Activated naive CD4-positive, alpha-beta T cell treated with anti-CD3 and anti-CD28 coated beads, Interleukin-2, amount 50 U/mL, for 72 hours (primary cell): ENCODE measurements at regions not wholly inside any gene's neighbourhood (a gene's known extent, or its start where the extent isn't known, plus 50 kb on each side); places are given as distances from the start of the nearest gene placed in this dataset.

Source experiments
- ATAC-seq, 2 donors: fragments of 150-1000 bp; cut with Tn5 transposase; 2 replicates each; pipeline ENCODE4 v1.10.0; 2021; ENCODE audit warnings: mild to moderate bottlenecking in 2 of 2, moderate library complexity in 2 of 2
- DNase-seq, 2 donors: peaks; one replicate each; pipeline ENCODE4 v3.0.0; 2021 to 2022; ENCODE audit warnings: low spot score in 2 of 2
- H3K27ac Mint-ChIP-seq, 2 donors: one replicate each; pipeline ENCODE4 v1.8.0; 2022; ENCODE audit warnings: mild to moderate bottlenecking in 2 of 2, mixed read lengths in 2 of 2
- H3K36me3 Mint-ChIP-seq, 2 donors: one replicate each; pipeline ENCODE4 v1.8.0; 2022; ENCODE audit warnings: mixed read lengths in 2 of 2
- H3K9me3 Mint-ChIP-seq, 2 donors: one replicate each; pipeline ENCODE4 v1.8.0; 2022; ENCODE audit warnings: mixed read lengths in 2 of 2

DNA sequence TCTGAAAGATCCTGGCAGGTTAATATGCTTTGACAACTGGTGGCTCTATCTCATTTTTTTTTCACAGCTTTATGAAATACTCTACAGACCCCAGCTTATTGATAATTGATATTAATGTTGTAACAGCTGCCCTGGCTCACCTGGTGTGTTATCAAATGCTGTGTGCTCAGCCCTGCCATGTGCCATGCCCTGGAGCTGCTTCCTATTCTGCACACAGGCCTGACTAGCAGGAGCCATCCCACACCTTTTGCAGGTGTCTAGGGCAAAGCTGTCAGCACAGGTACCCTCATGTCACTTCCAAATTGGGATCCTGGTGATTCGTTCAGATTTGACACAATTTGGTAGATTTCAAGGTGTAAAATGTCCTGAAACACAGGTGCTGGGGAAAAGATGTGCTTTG is 254.6 kb upstream of the MAN1A1 start:
- no peak overlapping the region for H3K27ac Mint-ChIP-seq
- DNase-seq (no peak), ATAC-seq (no peak)
- H3K9me3 Mint-ChIP-seq = no peaks in the 10 kb centered on the region
- no peaks in the 10 kb centered on the region for H3K36me3 Mint-ChIP-seq

DNA sequence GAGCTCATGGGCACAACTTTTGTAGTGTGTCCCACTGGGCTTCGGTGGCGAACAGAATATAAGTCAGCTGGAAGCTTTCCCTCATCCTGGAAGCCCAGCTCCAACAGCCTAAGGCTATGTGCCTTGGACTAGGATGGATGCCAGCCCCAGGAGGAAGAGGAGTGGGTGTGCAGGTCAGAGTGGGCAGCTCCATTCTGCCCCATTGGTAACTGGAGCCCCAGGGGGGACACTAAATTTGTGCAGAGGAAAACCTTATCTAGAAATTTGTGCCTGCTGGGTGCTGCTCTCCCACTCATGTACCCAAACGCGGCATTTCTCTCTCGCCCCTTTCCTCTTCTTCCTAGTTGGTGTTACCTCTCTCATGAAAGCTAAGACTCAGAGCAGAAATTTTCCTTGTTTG is 253.9 kb upstream of the MAN1A1 start:
- no peaks in the 10 kb centered on the region for H3K9me3 Mint-ChIP-seq
- ATAC-seq = no peak
- H3K36me3 Mint-ChIP-seq = no peaks in the 10 kb centered on the region
- no peak overlapping the region for H3K27ac Mint-ChIP-seq
- no peak for DNase-seq

DNA sequence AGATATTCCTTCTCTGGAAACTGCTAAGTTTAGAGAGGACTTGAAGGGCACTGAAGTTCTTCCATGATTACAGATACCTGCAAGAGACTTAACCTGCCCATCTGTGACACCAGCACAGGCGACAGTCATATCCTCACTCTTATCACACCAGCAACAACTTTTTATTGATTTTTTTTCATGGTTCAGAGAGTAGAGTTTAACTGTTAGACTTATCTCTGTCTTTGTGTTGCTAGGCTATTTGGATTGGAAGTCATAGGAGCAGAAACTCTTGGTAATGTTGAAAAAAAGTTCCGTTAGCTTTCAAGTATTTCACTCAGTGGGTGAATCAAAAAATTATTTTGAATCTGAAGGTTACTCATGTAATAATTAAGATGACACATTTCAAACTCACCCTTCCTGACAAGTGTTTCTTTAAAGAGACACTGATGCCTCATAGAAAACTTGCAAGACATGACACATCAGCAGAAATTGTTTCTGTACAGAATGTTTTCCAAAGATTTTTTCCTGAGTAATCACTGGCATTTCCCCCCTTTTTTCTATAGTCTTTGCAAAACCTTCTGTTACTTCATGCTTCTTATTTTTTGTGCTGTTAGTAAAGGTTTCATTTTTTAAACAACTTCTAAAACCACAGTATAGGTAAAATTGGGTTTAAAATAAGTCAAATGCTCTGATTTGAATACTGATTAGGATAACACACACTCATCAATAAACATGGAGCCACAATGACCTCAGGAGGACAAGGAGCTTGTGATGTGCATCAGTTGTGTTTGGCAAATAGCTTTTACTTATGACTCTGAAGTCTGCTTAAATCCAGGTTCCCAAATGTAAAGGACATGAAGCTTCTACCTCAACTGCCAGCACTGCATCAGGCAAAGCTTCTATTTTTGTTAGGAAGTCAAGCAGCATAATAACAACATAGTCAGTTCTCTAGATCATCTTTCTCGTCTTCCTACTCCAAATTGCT is 252.9 kb upstream of the MAN1A1 start:
- Mint-ChIP-seq H3K36me3 (no peaks in the 10 kb centered on the region), H3K9me3 (no peaks in the 10 kb centered on the region), H3K27ac (no peak overlapping the region)
- DNase-seq (no peak), ATAC-seq (no peak)

DNA sequence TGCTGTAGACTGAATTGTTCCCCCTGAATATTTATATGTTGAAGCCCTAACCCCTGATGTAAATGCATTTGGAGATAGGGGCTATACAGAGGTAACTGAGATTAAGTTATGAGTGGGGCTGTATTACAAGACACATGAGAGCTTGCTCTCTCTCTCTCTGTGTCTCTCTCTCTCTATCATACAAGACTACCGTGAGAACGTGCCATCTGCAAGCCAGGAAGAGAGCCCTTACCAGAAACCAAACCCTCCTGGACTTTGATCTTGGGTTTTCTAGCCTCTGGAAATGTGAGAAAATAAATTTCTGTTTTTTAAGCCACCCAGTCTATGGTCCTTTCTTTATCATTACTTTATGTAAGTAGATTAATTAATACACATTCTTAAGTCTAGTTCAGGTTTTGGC is 249.3 kb upstream of the MAN1A1 start:
- no peaks in the 10 kb centered on the region for H3K36me3 Mint-ChIP-seq
- H3K9me3 Mint-ChIP-seq = peaks cover 0 to 3% of the 10 kb centered on the region in 2 donors
- ATAC-seq (no peak), DNase-seq (no peak)
- H3K27ac Mint-ChIP-seq = no peak overlapping the region

DNA sequence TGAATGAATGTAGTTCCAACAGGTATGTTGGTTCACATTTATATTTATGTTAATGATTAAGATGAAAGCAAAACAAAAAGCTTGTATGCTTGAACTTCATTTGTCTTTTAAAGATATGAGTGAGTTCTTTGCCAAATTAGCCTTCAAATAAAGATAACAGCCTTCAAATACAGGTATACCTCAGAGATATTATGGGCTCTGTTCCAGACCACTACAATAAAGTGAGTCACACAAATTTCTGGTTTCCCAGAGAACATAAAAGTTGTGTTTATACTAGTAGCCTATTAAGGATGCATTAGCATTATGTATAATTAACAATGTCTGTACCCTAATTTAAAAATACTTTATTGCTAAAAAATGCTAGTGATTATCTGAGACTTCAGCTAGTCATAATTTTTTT is 245.3 kb upstream of the MAN1A1 start:
- Mint-ChIP-seq H3K9me3 (peaks cover 0 to 3% of the 10 kb centered on the region in 2 donors), H3K27ac (no peak overlapping the region), H3K36me3 (no peaks in the 10 kb centered on the region)
- DNase-seq (no peak), ATAC-seq (no peak)

DNA sequence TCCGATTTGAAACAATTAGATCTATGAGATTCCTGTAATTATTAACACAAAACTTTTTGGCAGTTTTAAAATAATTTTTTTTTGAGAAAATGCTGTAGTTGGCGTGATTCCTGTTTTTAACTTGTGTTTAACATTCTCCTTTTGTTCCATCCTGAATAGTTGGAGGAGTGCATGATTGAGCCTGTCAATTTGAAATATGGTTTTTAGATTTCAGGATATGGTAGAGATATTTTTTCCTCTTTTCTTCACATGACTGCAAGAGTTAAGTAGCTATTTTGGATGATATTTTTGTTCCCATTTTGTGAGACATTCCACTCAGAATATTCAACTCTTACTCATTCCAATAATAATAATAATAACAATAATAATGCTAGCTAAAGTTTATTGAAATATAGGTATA is 241.7 kb upstream of the MAN1A1 start:
- no peaks in the 10 kb centered on the region for H3K36me3 Mint-ChIP-seq
- DNase-seq = no peak
- no peaks in the 10 kb centered on the region for H3K9me3 Mint-ChIP-seq
- no peak for ATAC-seq
- no peak overlapping the region for H3K27ac Mint-ChIP-seq

DNA sequence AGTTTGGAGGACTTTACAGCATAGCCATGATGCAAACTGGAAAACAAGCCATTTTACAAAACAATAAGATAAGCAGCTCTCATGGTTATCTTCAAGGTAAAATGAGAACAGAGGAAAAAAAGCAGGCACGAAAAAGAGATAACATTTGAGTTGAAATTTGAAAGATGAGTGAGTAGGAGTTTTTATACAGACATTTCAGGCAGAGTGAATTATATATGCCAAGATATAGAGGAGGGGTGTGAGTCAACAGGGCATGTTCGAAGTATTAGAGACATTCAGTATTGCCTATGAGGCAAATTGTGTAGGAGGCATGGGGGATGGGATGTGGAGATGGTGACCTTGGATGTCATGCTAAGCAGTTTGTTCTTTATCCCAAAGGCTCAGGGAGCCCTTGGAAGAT is 240.5 kb upstream of the MAN1A1 start:
- Mint-ChIP-seq H3K9me3 (no peaks in the 10 kb centered on the region), H3K27ac (no peak overlapping the region), H3K36me3 (no peaks in the 10 kb centered on the region)
- ATAC-seq = no peak
- no peak for DNase-seq

DNA sequence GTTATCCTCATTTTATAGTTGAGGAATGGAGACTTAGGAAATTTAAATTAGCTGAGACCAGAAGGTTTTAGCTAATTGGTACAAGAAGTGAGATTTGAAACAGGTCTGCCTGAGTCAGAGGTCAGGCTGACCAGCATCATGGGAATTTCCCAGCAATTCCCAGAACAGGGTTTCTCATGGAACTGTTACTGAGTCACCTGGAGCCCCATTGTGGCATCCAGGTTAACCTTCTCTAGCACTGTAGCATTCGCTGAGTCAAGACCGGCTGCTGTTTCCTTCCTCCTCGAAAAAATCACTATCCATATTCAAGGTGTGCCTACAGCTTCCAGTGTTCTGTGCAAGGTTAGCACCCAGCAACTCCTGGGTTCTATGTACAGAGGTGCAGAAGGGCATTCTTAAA is 238.0 kb upstream of the MAN1A1 start:
- no peaks in the 10 kb centered on the region for H3K36me3 Mint-ChIP-seq
- H3K9me3 Mint-ChIP-seq = no peaks in the 10 kb centered on the region
- DNase-seq (no peak), ATAC-seq (no peak)
- no peak overlapping the region for H3K27ac Mint-ChIP-seq

DNA sequence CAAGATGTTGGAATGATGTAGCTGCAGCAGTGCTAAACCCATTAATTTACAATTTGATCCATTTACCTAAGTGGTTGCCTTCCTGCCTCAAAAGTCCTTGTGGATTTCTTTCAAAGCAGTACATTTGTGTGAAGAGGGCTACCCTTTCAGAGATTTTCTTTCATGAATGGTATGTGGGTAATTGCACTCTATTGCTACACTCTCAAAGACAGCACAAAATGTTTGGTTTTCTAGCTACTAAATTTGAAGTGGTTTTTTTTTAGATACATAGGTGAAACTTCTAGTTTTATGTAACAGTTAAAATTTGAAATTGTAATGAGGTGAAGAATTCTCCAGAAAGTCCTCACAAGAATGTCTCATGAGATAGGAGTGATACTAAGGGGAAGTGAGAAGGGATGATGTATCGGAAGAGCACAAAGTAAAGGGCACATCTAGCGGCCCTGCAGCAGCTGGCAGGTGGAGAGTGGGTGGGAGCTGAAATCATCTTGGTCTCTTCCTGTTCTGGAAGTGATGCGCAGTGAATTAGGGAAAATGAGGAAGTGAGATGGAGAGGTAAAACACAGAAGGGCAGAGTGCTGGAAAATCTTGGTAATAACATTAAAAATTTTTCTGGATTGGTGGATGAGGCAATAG is 236.8 kb upstream of the MAN1A1 start:
- no peak for ATAC-seq
- Mint-ChIP-seq H3K27ac (no peak overlapping the region), H3K36me3 (no peaks in the 10 kb centered on the region), H3K9me3 (no peaks in the 10 kb centered on the region)
- no peak for DNase-seq

DNA sequence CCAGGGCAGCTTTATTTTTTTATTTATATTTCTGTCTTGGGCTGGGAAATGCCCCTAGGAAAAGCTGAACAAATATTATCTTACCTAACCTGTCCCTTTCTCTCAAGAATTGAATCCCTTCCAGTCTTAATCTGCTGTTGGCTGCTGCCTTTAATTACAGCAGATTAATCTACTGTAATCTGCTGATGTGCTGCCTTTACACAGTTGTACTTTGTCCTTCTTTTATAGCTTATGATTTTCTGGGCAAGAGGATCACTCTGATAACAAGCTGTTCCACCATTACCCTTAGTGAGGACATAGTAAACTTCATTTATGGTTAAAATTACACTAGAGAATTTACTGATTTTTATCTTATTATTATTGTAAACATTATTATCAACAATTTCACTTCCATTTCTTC is 234.5 kb upstream of the MAN1A1 start:
- DNase-seq (no peak), ATAC-seq (no peak)
- Mint-ChIP-seq H3K36me3 (no peaks in the 10 kb centered on the region), H3K9me3 (no peaks in the 10 kb centered on the region), H3K27ac (no peak overlapping the region)

DNA sequence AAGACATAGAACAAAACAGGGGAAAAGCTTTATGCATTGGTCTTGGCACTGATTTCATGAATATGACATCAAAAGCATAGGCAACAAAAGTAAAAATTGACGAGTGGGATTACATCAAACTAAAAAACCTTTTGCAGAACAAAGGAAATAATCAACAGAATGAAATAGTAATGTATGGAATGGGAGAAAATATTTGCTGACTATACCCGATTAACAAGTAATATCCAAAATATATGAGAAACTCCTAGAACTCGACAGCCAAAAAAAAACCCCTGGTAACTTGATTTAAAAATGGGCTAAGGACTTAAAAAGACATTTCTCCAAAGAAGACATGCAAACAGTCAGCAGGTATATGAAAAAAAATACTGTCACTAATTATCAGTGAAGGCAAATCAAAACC is 231.7 kb upstream of the MAN1A1 start:
- ATAC-seq = no peak
- Mint-ChIP-seq H3K27ac (no peak overlapping the region), H3K36me3 (peaks cover 0 to 6% of the 10 kb centered on the region in 2 donors), H3K9me3 (peaks cover 5 to 10% of the 10 kb centered on the region in 2 donors)
- DNase-seq = no peak

DNA sequence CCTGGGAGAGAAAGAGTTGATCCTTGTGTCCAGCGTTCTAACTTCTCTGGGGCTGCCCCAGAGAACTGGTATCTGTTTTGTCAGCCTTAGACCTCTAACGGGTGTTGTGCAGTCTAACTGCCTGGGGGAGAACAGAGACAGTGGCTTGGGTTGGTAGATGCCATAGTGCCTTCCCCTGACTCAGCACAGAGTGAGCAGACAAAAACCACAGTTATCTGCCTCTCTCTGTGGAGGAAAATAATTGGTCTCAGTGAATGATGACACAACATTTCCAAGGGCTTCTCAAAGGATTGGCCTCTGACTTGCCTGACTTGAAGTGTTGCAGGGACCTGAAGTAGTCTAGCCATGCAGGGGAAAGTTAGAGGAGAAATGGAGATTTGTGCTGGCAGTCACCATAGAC is 226.2 kb upstream of the MAN1A1 start:
- H3K9me3 Mint-ChIP-seq = peaks cover 7 to 17% of the 10 kb centered on the region in 2 donors
- no peak for ATAC-seq

DNA sequence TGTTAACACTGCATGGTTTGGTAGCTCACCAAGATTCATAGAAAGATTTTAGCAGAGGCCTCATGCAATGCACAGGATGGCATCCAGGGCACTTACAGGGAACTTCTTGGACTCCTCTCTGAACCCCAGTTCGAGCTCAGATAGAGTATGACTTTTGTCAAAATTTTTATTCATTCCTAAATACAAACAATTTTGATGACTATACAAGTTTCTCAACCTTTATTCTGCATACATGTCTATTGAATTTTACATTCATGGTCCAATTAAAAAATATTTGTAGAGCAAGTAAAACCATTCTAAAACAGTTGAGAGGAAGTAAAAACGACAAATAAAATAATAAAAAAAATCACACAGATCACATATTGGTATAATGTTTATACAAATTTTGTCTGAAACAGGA is 219.0 kb upstream of the MAN1A1 start:
- Mint-ChIP-seq H3K9me3 (no peaks in the 10 kb centered on the region), H3K27ac (no peak overlapping the region), H3K36me3 (no peaks in the 10 kb centered on the region)
- ATAC-seq = no peak
- no peak for DNase-seq

More for the DNA sequence above, 226.2 kb upstream of the MAN1A1 start:
- no peak for DNase-seq
- Mint-ChIP-seq H3K27ac (no peak overlapping the region), H3K36me3 (peaks cover 0 to 16% of the 10 kb centered on the region in 2 donors)

DNA sequence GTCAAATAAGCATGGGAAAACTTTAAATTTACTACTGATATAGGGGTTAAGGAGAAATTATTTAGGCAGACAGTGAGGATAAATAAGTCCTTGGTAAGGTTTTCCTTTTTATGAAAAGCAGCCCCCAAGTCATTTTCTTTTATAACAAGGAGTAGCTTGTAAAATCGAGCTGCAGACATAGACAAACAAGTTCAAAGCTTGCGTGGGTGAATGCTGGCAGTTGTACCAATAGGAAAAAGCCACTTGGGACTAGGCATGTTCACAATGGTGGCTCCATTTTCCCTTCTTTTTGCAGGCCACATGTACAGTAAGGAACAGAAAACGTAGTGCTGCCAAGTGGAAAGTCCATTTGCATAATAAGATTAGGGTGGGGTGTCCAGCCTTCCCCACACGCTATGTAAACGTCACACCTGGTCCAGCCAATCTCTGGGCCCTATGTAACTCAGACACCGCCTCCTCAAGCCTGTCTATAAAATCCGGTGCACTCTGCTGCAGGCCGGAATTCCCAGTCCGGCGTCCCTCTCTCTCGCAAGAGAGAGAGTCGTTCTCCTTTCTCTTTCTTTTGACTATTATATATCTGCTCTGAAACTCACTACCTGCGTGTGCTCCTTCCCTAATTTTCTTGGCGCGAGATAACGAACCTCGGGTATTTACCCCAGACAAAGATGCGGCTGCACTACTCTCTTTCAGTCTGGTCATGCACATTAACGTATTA is 217.1 kb upstream of the MAN1A1 start:
- Mint-ChIP-seq H3K9me3 (no peaks in the 10 kb centered on the region), H3K27ac (no peak overlapping the region), H3K36me3 (no peaks in the 10 kb centered on the region)
- ATAC-seq (no peak), DNase-seq (no peak)

DNA sequence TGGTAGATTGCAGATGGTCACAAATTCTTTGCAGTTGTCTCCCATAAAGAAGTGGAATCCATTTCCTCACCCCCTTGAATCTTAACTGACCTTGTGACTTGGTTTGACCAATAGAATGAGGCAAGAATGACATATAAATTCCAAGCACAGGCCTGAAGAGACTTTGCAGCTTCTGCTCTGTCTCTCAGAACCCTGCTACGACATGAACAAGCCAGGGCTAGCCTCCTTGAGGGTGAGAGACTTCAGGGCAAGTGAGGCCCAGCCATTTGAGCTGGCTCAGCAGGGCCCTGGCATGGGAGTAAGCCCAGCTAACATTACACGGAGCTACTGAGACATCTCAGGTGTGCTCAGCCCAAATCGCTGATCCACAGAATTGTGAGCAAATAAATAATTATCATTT is 216.3 kb upstream of the MAN1A1 start:
- no peaks in the 10 kb centered on the region for H3K9me3 Mint-ChIP-seq
- ATAC-seq (no peak), DNase-seq (no peak)
- no peaks in the 10 kb centered on the region for H3K36me3 Mint-ChIP-seq
- no peak overlapping the region for H3K27ac Mint-ChIP-seq

DNA sequence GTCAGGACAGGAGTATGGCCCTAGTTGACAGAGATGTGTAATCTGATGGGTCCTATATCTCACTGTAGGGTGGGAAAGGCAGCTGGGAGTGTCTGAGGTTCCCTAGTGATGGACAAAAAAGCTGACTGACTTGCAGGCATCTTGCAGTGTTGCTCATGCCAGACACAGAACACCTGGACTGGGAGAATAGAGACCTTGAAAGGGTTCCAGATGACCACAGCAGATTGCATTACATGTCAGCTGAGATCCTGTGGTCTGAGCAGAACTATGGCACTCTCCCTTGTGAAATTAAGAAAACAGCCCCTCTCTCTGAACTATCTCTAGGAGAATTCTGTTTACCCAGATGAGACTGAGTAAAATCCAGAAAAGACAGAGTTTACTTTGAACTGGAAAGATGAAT is 212.6 kb upstream of the MAN1A1 start:
- H3K27ac Mint-ChIP-seq = no peak overlapping the region
- no peaks in the 10 kb centered on the region for H3K9me3 Mint-ChIP-seq
- H3K36me3 Mint-ChIP-seq = no peaks in the 10 kb centered on the region
- ATAC-seq = no peak
- DNase-seq = no peak

DNA sequence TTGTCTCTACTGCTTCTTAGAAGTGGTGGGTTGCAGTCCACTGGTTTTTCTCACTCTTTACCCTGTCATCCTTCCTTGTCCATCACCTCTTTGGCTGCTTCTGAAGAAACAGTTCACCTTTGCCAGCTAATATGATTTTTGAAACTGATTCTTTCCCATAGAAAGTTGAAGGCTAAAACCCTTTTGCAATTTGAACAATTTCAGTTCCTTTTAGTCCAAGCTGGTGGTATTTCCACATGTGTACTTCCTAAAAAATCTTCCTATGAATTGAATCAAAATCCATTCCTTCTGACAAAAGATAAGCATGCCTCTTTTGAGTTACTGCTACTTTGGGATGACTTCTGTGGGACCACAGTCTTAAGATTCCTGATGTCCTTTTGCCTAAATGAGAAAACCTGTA is 210.0 kb upstream of the MAN1A1 start:
- H3K9me3 Mint-ChIP-seq = no peaks in the 10 kb centered on the region
- DNase-seq = no peak
- H3K27ac Mint-ChIP-seq = no peak overlapping the region
- H3K36me3 Mint-ChIP-seq = peaks cover under 1% of the 10 kb centered on the region in 2 donors
- ATAC-seq = no peak
